ENCODE measurements at regions not wholly inside any gene's neighbourhood (a gene's known extent, or its start where the extent isn't known, plus 50 kb on each side); places are given as distances from the start of the nearest gene placed in this dataset.

DNA sequence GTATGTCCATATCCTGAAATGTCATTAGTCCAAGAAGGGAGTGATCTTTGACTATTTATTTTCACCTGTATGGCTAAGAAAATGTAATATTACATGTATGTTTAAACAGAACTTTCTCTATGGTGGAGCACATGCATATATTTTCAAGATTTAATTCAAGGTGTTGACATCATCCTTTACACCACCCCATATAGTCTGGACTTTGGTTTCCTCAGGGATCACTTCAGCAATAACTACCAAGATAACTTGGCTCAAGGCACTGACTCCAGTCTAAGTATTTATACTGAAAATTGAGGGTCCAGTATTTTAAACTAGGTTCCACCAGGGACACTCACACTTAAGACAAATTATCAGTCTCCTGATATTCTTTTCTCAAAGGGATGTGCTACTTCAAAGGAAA, 660.6 kb downstream of the EFNB2 start:
- TF ChIP-seq POLR2A (IDR thresholded peaks at IDR 0.05) = no peak
- TF ChIP-seq, protein P1, sequence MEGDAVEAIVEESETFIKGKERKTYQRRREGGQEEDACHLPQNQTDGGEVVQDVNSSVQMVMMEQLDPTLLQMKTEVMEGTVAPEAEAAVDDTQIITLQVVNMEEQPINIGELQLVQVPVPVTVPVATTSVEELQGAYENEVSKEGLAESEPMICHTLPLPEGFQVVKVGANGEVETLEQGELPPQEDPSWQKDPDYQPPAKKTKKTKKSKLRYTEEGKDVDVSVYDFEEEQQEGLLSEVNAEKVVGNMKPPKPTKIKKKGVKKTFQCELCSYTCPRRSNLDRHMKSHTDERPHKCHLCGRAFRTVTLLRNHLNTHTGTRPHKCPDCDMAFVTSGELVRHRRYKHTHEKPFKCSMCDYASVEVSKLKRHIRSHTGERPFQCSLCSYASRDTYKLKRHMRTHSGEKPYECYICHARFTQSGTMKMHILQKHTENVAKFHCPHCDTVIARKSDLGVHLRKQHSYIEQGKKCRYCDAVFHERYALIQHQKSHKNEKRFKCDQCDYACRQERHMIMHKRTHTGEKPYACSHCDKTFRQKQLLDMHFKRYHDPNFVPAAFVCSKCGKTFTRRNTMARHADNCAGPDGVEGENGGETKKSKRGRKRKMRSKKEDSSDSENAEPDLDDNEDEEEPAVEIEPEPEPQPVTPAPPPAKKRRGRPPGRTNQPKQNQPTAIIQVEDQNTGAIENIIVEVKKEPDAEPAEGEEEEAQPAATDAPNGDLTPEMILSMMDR (IDR thresholded peaks at IDR 0.05) = no peak
- intact Hi-C loops (cut with DNase I; ENCODE audit: low total_unique reads) = no loop called here
- Histone ChIP-seq H3K27ac (no peak overlapping the region), H3K27me3 (no peaks in the 10 kb centered on the region), H3K36me3 (ENCODE audit: low read depth, missing control alignments) (no peaks in the 10 kb centered on the region), H3K4me1 (no peaks in the 10 kb centered on the region), H3K4me3 (no peak overlapping the region), H3K9me3 (no peaks in the 10 kb centered on the region)
- DNase-seq = no peak

DNA sequence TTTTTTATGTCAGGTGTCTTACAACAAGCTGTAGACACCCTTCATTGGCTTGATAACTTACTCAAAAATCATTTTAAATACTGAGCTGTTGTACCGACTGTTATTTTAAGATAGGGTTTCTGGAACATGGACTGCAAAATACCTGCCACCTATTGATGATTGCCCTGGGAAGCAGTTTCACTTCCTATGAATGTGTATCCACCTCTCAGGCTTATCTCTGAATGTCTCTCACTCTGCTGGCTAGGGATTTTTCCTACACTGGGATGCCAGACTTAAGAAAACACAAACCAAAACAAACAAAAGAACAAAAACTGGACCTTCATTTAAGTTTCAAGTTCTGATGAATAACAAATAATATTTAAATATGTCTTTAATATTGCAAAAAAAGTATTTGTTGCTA, 663.7 kb downstream of the EFNB2 start:
- no peaks in the 10 kb centered on the region for H3K36me3 ChIP-seq (ENCODE audit: low read depth, missing control alignments)
- H3K4me3 ChIP-seq = no peak overlapping the region
- TF ChIP-seq, protein P1 (IDR thresholded peaks at IDR 0.05) = no peak
- no peak for TF ChIP-seq POLR2A (IDR thresholded peaks at IDR 0.05)
- no peaks in the 10 kb centered on the region for H3K9me3 ChIP-seq
- intact Hi-C loops (cut with DNase I; ENCODE audit: low total_unique reads) = no loop called here
- H3K27ac ChIP-seq = no peak overlapping the region
- no peaks in the 10 kb centered on the region for H3K27me3 ChIP-seq
- WGBS, 2 donors = 91 to 93% methylated on average over 1 of the region's 1 CpG
- no peak for DNase-seq
- H3K4me1 ChIP-seq = no peaks in the 10 kb centered on the region

DNA sequence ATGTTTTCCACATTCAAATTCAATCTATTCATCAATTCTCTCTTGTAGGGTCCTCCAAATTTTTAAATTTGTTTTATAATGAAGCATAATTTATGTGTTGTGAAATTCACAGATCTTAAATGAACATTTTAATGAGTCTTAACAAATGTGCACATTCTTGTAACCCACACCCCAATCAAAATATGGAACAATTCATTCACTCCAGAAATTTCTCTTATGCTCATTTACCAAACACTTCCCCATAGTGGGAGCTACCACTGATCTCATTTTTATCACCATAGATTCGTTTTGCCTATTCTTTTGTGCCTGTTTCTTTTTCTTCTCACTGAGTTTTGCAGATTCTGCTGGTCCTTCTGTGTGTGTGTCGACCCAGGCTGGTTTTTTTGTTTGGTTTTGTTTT, 664.1 kb downstream of the EFNB2 start:
- no peaks in the 10 kb centered on the region for H3K9me3 ChIP-seq
- no peaks in the 10 kb centered on the region for H3K4me1 ChIP-seq
- 85 to 87% methylated on average over 2 of the region's 2 CpGs for WGBS, 2 donors
- intact Hi-C loops (cut with DNase I; ENCODE audit: low total_unique reads) = no loop called here
- no peak for TF ChIP-seq POLR2A (IDR thresholded peaks at IDR 0.05)
- TF ChIP-seq, protein P1 (IDR thresholded peaks at IDR 0.05) = no peak
- H3K36me3 ChIP-seq (ENCODE audit: low read depth, missing control alignments) = no peaks in the 10 kb centered on the region
- no peak overlapping the region for H3K4me3 ChIP-seq
- H3K27ac ChIP-seq = no peak overlapping the region
- H3K27me3 ChIP-seq = no peaks in the 10 kb centered on the region
- DNase-seq = no peak

DNA sequence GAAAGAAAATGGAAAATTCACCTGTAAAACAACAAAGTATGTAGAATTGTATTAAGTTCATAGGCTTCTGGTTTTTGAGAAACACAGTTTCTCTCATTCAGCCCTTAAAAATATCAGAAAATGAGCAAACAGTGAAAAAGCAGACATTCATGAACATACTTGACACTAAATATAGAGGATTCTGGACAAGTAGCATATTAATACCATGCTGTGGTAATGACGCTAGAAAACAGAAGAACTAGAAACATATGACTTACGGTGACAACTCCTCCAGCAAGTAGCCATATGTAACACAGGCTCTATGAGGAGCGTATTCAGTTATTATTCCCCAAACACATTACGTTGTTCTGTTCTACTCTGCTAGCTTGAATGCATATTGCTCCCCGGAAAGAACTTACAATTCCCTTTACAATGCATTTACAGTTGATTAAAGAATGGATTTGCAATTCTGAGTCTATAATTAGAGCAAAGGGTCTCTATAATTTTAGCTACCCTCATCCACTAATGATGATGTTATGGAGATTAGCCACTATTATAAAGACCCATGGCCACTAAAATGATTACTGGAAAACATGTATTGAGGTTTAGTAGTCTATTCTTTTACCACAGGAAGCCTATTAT, 672.1 kb downstream of the EFNB2 start:
- intact Hi-C loops (cut with DNase I; ENCODE audit: low total_unique reads) = no loop called here
- no peaks in the 10 kb centered on the region for H3K4me1 ChIP-seq
- no peaks in the 10 kb centered on the region for H3K9me3 ChIP-seq
- no peak for TF ChIP-seq POLR2A (IDR thresholded peaks at IDR 0.05)
- no peak overlapping the region for H3K27ac ChIP-seq
- no peaks in the 10 kb centered on the region for H3K36me3 ChIP-seq (ENCODE audit: low read depth, missing control alignments)
- 69 to 83% methylated on average over 5 of the region's 5 CpGs for WGBS, 2 donors
- H3K4me3 ChIP-seq = no peak overlapping the region
- no peak for DNase-seq
- H3K27me3 ChIP-seq = no peaks in the 10 kb centered on the region

DNA sequence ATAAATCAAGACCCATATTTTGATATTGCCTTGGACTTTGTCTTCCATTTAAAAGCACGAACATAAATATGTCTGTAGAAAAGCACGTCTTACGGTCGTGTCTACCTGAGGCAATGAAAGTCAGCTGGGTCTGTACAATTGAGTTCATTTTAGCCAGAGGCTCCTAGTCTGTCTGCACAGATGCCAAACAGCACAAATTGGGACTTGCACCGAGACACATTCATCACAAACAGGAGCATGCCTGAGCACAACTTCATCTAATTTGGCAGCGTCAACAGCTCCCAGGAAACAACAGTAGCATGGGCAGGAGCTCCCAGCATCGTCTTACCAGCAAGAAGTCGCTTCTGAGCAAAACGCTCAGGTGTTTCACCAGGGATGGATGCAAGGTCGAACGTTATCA, 687.0 kb downstream of the EFNB2 start:
- Histone ChIP-seq H3K36me3 (ENCODE audit: low read depth, missing control alignments) (no peaks in the 10 kb centered on the region), H3K9me3 (no peaks in the 10 kb centered on the region), H3K27ac (no peak overlapping the region), H3K4me1 (no peaks in the 10 kb centered on the region), H3K4me3 (no peak overlapping the region), H3K27me3 (no peaks in the 10 kb centered on the region)
- 82 to 87% methylated on average over 11 of the region's 11 CpGs for WGBS, 2 donors
- DNase-seq = no peak
- no peak for TF ChIP-seq POLR2A (IDR thresholded peaks at IDR 0.05)
- TF ChIP-seq, protein P1 (IDR thresholded peaks at IDR 0.05) = no peak
- intact Hi-C loops (cut with DNase I; ENCODE audit: low total_unique reads) = no loop called here
